ENCODE measurements at regions not wholly inside any gene's neighbourhood (a gene's known extent, or its start where the extent isn't known, plus 50 kb on each side); places are given as distances from the start of the nearest gene placed in this dataset.

- no peak for DNase-seq
Measured at GRCh38 chr14:101123618-101124510, 220.3 kb upstream of the RTL1 start.

GRCh38 chr14:101124815-101125214 is 221.3 kb upstream of the RTL1 start:
- DNase-seq: no peak

DNA sequence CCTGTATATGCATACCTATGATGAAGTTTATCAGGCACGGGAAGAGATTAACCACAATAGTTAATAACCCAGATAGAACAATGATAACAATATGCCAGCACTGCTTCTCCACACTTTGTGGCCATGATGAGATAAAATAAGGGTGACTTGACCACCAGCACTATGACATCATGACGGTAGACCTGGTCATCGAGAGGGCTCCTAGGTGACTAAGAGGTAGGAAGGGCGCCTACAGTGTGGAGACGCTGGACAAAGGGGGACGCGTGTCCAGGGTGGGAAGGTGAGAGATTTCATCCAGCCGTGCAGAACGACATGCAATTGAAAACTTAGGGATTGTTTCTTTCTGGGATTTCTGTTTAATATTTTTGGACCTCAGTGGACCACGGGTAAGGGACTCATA is 221.8 kb upstream of the RTL1 start:
- no peak for DNase-seq

DNA sequence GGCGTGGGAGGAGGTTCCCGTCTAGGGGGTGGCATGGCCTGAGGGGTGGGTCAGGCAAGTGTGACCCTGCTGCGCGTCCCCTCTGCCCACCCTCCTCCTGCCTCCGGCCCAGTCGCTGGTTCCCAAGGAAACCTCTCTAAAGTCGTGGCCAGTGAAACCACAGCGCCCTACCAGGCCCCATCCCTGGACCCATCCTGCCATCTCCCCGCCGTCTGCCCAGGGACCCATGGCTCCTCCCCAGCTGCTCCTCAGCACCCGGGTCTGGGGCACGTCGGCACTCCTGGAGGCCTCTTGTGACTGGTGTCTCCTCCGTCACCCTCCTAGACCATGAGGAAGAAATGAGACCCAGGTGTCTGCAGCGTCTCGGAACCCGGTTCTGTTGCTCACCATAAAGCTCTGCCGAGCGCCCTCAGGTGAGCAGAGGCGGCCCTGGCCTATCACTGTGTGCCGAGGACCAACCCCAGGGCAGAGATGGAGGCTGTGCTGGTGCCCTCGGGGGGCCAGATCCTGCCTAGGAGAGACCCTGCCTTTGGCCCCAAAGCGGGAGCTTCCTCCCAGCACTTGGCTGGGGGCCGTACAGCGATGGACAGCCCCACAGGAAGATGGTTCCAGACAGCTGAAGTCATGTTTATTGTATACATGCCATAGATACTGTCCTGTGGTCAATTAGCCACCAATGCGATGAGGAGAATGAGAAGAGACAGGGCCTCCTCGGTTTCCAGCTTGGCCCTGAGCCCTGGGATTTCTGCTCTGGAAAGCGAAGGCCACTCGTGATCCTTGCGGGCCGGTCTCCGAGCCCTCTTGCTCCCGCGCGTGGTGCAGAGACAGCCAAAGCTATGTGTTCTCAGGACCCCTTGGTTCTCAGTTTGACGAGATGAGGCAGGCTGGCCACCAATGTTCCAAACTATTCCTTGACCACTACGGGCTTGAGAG is 222.5 kb upstream of the RTL1 start:
- DNase-seq: no peak

DNA sequence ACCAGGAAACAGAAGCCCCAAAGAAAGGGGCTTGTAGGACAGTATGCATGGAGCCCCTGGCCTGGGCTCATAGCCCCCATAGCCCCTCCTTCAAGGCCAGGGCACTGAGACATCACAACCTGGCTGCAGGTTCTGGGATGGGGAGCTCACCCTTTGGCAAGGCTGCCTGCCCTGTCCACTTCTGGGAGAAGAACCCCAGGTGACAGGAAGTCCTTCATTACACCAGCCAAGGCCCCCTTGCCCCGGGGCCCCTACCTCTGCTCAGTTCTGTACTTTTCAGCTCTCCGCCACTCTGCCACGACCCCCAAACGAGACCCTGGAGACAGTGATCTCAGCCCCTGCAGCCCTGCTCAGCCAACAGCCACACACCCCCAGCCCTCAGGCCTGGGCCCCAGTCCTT is 223.2 kb upstream of the RTL1 start:
- no peak for DNase-seq

DNA sequence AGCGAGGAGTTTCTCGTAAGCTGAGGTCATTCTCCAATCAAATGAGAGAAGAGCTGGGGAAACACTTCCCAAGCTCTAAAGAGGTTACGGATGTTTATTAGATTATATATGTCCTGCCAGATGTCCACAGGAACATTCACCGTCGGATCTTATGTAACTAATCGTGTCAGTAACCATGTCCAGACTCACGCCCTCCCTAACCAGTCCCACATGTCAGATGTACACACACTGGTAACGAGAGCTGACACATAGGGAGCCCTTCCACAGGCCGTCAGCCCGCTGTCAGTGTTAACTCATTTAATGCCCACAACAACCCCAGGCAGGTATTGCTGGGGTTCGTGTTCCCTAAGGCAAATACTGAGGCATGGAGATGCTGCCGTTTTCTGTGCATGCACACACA is 223.7 kb upstream of the RTL1 start:
- DNase-seq: no peak

DNA sequence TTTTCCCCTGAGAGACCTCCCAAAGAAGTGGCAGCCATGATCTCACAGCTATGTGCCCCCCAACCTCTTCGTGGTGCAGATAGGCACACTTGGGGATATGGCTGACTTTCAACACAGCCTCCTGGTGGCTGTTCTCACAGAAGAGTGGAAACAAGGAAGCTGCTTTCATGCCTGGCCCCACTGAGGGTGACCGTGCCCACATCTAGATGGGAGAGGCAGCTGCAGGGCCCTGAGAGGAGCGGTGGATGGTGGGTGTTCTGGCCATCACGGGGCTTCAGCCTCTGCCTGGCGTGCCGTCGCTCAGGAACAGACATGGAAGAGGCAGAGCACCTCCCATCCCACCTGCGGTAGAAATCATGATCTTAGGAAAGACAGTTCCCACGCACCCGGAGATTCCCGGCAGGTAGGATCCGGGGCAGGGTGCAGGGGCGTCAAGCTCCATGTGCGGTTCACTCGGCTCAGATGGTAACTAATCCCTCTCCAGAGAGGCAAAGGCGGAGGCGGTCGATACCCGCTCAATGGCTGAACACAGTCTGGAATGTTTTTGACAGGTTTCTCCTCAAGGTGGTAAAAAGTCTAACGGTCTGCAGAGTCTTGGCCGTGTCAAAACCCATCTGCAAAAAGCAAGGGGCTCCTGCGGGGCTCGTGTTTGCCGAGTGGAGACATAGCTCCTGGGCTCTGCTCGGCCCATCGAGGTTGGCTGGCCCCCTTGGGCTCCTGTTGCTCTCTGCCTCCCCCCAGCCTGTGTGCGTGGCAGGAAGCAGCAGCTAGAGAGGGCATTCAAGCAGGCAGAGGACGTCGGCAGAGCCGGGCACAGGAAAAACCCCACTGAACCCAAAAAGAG is 225.2 kb upstream of the RTL1 start:
- no peak for DNase-seq

- DNase-seq: no peak
Measured at GRCh38 chr14:101129521-101130167, 226.1 kb upstream of the RTL1 start.

DNA sequence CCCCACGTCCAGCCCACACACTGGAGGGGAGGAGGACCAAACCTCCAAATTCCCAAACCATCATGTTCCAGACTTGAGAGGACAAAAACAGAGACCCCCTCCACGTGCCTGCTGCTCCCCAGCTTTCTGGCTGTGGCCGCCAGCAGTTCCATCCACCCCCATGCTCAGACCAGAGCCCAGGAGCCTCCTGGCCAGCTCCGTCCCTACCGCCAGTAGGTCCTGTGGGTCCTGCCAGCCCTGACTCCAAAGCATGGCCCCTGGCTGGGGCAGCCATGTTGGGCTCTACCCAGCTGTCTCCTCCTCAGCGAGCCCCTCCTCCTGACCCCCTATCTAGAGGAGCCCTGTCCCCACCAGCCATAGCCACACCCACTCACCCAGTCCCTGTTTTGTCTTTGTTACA is 227.3 kb upstream of the RTL1 start:
- DNase-seq: no peak

DNA sequence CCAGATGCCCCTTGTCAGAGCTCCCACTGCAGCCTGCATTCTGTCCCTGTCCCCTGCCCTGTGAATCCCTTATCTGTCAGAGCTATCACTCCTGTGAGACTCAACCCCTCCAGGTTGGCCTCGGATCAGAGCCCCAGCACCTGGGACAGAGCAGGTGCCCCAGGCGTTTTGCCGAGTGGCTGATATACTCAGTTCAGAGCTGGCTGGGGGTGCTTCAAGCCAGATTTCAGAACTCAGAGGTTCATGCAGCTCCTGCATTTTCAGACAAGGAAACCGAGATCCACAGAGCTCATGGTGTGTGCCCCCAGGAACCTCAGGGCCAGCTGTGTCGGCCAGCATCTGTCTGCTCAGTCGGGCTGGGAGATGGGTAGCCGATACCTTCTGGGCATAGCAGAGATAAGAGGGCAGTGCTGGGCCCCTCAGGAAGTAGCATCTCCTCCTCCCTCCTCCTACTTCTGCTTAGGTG is 228.0 kb upstream of the RTL1 start:
- DNase-seq: no peak

DNA sequence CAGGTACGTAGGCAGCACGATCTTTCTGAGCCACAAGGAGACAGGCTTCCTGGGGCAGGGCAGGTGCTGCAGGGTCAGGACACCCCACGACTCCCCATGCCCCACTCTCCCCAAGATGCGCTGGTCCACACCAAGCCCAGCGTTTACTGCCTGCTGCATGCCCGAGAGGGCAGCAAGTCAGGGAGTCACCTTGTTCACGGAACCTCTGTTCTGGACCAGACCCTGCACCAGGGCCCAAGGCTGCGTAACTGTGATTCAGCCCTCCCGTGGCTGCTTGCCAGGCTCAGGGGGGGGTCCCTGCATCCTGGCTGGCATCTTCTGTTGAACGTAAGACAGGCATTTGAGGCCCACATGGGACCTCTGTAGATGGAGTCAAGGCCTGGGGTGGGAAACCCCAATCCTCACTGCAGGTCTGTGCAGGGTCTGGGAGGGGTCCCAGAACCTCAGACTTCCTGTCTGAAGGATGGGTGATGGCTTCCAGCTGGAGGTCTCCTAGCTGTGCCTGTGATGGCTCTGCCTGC is 228.6 kb upstream of the RTL1 start:
- DNase-seq: no peak

DNA sequence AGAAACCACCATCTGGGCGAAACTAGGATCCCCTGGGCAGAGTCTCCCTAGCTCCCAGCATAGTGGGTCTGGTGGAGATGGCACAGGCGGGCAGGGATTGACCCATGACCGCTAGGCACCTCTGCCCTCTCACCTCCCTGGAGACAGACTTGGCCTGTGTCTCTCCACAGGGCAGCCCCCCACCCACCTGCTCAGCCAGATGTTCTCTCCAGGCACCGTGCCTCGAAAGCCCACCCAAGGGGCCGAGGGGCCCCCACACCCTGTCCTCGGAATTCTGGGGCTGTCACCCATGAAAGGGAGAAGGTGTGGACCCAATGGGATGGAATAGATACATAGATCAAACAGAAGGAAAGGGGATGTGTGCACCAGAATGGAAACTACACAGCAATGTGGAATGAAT is 229.1 kb upstream of the RTL1 start:
- no peak for DNase-seq

DNA sequence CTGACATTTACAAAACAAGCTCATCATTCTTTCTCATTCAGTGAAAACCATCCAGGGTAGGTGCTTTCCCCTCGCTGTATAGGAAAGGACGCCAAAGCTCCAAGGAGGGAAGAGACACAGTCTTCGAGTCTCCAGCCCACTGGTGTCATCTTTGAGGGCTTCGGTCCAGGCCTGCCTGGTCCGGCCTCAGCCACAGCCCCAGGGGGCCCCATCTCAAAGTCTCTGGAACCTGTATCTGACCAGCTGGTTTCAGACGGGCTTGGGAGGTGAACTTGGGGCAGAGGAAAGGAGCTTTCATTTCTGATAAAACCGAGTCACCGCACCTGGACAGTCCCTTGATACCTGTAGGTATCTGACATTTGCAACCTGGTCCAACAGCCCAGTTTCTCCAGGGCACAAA is 229.5 kb upstream of the RTL1 start:
- DNase-seq: no peak

DNA sequence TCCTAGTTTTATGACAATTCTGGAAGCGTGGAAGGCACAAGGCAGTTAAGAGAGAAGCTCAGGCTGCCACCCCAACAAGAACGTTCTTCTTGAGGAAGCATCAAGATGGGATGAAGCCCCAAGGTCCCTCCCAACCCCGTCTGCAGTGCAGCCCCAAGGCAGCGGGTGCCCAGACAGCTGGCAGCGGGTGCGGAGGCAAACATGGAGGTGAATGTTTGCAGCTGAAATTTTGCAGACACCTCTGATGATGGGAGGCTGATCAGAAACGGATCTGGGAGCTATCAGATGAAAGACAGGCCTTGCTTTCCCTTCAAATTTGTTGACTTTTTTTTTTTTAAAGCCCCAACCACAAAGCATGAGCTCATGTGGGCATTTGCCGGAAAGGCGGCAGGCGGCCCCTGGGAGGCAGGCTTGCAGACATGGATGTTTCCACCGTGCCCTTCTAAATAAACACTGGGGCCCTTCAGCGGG is 230.7 kb upstream of the RTL1 start:
- no peak for DNase-seq

DNA sequence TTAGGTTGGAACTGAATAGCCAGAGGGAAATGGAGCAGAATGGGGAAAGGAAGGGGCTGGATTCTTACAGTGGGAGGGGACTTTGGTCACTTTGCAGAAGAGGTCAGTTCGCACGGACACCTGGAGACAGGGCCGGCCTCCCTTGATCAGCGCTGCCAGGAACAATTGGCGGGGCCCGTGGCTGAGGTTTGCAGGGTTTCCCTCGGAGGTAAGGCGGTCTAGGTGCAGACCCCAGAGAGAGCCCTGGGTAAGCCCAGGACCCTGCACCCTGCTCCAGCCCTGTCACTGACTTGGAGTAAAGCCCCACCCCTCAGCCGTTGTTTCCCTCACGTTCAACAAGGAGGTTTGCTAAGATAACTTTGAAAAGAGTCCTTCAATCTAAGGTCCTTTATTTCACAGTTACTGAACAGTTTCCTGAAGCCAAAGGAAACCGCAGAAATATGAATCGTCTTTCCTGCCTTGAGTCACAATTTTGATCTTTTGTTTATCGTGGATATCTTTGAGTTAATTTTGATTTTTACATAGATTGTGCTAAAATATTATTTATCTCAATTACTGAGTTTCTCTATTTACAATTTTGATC is 231.4 kb upstream of the RTL1 start:
- DNase-seq: no peak

GRCh38 chr14:101135796-101136742 is 232.5 kb upstream of the RTL1 start:
- DNase-seq: no peak

DNA sequence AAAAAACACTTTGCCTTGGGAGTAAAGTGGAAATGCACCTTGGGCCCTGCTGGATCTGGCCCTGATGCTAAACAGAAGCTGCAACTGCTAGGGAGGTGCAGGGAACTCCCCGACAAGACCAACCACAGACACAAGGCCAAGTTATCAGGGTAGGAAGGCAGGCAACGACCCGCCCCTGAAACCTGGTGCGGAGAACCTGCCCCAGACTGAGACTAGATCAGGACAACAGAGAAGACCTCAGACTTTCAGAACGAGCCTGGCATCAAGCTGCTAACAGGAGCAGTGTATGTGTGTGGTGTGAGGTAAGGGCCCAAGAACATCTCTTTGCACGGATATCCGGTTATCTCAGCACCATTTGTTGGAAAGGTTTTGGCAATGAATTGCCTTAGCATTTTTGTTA is 233.7 kb upstream of the RTL1 start:
- DNase-seq: no peak

- no peak for DNase-seq
Measured at GRCh38 chr14:101147848-101148247, 244.3 kb upstream of the RTL1 start.

DNA sequence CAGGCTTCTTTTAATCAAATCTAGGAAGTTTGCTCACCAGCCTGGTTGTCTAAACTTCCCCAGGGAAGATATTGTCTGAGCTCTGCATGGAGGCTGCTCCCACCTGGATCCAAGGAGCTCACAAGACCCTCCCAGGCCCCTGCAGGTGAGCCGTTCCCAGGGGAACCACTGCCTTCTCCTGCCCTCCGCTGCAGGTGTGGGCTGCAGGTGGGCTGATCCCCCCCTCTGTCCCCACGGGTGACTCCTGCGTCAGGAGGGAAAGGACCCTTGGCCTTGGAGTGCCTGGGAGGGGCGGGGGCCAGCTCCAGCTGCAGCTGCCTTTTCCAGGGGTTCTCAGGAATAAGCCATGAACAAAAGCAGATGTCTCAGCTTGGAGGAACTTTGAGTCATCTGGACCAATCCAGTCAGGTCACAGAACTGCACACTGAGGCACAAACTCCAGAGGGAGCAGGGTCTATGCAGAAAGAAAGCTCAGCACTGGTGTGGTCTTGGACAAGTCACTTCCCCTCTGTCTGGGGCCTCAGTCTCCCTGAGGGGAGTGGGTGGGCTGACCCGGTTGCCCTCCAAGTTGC is 246.6 kb upstream of the RTL1 start:
- DNase-seq: no peak
